ENCODE measurements at regions not wholly inside any gene's neighbourhood (a gene's known extent, or its start where the extent isn't known, plus 50 kb on each side); places are given as distances from the start of the nearest gene placed in this dataset.

DNA sequence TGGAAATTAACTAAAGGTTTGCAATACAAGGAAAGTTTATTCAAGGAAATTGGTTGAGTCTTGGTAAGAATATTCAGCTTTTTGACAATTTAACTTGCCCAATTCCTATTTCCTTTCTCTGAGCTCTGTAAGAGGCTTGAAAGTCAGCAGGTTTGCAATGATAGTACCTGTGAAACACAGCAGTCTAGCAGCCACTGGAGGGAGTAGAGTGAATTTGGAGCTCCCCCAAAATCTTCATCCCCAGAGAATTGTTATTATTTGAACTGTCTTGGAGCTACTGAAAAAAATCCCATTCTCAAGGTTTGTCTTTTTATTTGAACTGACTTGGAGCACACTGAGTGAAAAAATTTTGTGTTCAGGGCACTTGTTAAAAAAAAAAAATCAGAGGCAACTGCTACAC is 654.2 kb upstream of the PKN2 start:
- H3K4me3 ChIP-seq (ENCODE audit: control insufficient read depth, low read depth, low read length): no peak overlapping the region
- no peak for DNase-seq (ENCODE audit: low read depth)
- TF ChIP-seq, protein P1, sequence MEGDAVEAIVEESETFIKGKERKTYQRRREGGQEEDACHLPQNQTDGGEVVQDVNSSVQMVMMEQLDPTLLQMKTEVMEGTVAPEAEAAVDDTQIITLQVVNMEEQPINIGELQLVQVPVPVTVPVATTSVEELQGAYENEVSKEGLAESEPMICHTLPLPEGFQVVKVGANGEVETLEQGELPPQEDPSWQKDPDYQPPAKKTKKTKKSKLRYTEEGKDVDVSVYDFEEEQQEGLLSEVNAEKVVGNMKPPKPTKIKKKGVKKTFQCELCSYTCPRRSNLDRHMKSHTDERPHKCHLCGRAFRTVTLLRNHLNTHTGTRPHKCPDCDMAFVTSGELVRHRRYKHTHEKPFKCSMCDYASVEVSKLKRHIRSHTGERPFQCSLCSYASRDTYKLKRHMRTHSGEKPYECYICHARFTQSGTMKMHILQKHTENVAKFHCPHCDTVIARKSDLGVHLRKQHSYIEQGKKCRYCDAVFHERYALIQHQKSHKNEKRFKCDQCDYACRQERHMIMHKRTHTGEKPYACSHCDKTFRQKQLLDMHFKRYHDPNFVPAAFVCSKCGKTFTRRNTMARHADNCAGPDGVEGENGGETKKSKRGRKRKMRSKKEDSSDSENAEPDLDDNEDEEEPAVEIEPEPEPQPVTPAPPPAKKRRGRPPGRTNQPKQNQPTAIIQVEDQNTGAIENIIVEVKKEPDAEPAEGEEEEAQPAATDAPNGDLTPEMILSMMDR (conservative IDR thresholded peaks at IDR 0.05; ENCODE audit: control insufficient read depth, insufficient read depth, low read depth, low read length): no peak

- no peak overlapping the region for H3K4me3 ChIP-seq (ENCODE audit: control insufficient read depth, low read depth, low read length)
- no peak for DNase-seq (ENCODE audit: low read depth)
- TF ChIP-seq, protein P1 (conservative IDR thresholded peaks at IDR 0.05; ENCODE audit: control insufficient read depth, insufficient read depth, low read depth, low read length): no peak
Measured at GRCh38 chr1:88035578-88035977, 648.5 kb upstream of the PKN2 start.

GRCh38 chr1:88036345-88037014 is 647.6 kb upstream of the PKN2 start:
- DNase-seq (ENCODE audit: low read depth): no peak
- no peak overlapping the region for H3K4me3 ChIP-seq (ENCODE audit: control insufficient read depth, low read depth, low read length)
- TF ChIP-seq, protein P1 (conservative IDR thresholded peaks at IDR 0.05; ENCODE audit: control insufficient read depth, insufficient read depth, low read depth, low read length): no peak

DNA sequence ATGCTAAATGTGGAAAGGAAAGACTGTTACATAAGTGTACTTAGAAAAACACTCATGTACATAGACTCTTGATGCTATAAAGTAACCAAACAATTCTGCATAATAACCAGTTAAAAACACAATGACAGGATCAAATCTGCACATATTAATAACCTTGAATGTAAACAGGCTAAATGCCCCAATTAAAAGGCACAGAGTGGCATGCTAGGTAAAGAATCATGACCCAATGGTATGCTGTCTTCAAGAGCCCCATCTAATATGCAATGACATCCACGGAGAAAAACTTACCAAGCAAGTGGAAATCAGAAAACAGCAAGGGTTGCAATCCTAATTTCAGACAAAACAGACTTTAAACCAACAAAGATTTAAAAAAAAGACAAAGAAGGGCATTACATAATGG is 644.8 kb upstream of the PKN2 start:
- TF ChIP-seq, protein P1 (conservative IDR thresholded peaks at IDR 0.05; ENCODE audit: control insufficient read depth, insufficient read depth, low read depth, low read length): no peak
- DNase-seq (ENCODE audit: low read depth): no peak
- no peak overlapping the region for H3K4me3 ChIP-seq (ENCODE audit: control insufficient read depth, low read depth, low read length)

GRCh38 chr1:88043834-88044233 is 640.2 kb upstream of the PKN2 start:
- no peak for DNase-seq (ENCODE audit: low read depth)
- TF ChIP-seq, protein P1 (conservative IDR thresholded peaks at IDR 0.05; ENCODE audit: control insufficient read depth, insufficient read depth, low read depth, low read length): no peak
- no peak overlapping the region for H3K4me3 ChIP-seq (ENCODE audit: control insufficient read depth, low read depth, low read length)

DNA sequence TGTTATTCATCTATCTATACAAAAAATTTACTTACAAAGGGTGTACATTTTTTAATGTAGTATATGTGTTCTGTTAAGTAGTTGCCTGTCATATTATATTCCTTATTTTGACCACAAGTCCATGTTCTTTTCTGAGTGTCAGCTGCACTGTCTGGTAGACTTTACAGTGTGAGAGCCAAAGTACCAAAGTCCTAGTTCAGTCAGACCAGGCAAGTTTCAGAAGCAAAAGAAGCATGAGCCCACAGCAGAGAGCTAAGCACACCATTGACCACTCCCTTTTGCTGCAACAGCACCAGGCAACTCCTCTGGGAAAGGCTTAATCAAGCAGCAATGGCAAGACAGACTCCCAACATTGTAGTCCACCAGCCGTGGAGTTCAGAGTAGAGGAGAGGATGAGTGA is 631.9 kb upstream of the PKN2 start:
- TF ChIP-seq, protein P1 (conservative IDR thresholded peaks at IDR 0.05; ENCODE audit: control insufficient read depth, insufficient read depth, low read depth, low read length): no peak
- no peak overlapping the region for H3K4me3 ChIP-seq (ENCODE audit: control insufficient read depth, low read depth, low read length)
- DNase-seq (ENCODE audit: low read depth): no peak

DNA sequence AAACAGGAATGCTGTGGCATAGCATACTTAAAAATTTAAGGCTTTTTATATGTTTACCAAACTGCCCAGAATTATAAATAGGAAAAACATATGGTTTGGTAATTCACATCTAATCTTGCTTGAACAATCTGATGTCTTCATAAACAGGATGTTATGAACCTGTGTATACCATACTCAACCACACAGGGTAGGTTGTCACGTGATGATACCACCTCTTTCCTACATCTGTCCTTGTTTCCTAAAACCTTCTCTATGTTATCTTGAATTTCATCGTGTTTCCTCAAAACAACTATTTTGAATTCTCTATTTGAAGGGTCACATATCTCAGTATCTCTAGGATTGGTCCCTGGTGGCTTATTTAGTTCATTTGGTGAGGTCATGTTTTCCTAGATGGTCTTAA is 631.0 kb upstream of the PKN2 start:
- no peak for DNase-seq (ENCODE audit: low read depth)
- H3K4me3 ChIP-seq (ENCODE audit: control insufficient read depth, low read depth, low read length): no peak overlapping the region
- TF ChIP-seq, protein P1 (conservative IDR thresholded peaks at IDR 0.05; ENCODE audit: control insufficient read depth, insufficient read depth, low read depth, low read length): no peak

Data from fibroblast of mammary gland (primary cell).